ENCODE measurements at regions not wholly inside any gene's neighbourhood (a gene's known extent, or its start where the extent isn't known, plus 50 kb on each side); places are given as distances from the start of the nearest gene placed in this dataset.
A peak's percentile ranks its signal among the peaks of the same experiment; 100 is the strongest.

DNA sequence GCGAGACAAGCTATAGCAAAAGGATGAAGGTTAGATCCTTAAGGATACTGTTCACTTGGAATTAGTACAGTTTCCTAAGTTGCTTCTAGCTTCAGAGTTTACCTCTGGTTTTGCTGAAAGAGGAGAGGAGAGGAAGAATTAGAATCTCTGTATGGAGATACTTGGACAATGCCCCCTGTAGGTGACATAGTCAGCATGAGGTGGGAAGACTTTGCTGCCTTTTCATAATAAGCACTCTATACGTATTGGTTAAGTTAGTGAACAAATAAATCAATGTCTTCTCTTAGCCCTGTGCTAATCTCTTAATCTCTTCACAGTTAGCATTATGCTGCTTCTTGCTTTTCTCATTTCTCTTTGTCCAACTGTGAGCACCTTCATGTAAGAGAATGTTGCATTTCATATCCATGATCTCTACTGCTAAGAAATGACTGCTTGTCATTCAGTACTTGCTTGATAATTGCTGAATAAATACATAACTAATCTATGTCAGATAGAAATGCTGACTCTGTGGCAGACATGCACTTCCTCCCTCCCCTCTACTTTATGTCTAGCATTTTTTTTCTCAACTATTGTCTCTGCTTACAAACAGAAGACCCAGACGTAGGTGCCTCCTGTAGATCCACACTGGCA, 527.2 kb downstream of the GBA3 start:
- Histone ChIP-seq H3K36me3 (no peaks in the 10 kb centered on the region), H3K4me1 (replicated peaks) (no peaks in the 10 kb centered on the region), H3K27me3 (replicated peaks) (no peaks in the 10 kb centered on the region), H3K4me3 (no peak overlapping the region), H3K9me3 (replicated peaks) (no peaks in the 10 kb centered on the region), H3K27ac (no peak overlapping the region)
- no peak for DNase-seq (ENCODE audit: low read depth in 1 of 2, low spot score in 2 of 2)

GRCh38 chr4:23213198-23213597, 520.5 kb downstream of the GBA3 start:
- Histone ChIP-seq H3K4me3 (no peak overlapping the region), H3K9me3 (replicated peaks) (no peaks in the 10 kb centered on the region)
- DNase-seq (ENCODE audit: low read depth in 1 of 2, low spot score in 2 of 2): no peak

GRCh38 chr4:23212558-23212957, 519.8 kb downstream of the GBA3 start:
- Histone ChIP-seq H3K4me3 (no peak overlapping the region), H3K4me1 (replicated peaks) (no peaks in the 10 kb centered on the region)

More at GRCh38 chr4:23213198-23213597, 520.5 kb downstream of the GBA3 start:
- Histone ChIP-seq H3K27ac (no peak overlapping the region), H3K36me3 (no peaks in the 10 kb centered on the region), H3K4me1 (replicated peaks) (no peaks in the 10 kb centered on the region), H3K27me3 (replicated peaks) (no peaks in the 10 kb centered on the region)

DNA sequence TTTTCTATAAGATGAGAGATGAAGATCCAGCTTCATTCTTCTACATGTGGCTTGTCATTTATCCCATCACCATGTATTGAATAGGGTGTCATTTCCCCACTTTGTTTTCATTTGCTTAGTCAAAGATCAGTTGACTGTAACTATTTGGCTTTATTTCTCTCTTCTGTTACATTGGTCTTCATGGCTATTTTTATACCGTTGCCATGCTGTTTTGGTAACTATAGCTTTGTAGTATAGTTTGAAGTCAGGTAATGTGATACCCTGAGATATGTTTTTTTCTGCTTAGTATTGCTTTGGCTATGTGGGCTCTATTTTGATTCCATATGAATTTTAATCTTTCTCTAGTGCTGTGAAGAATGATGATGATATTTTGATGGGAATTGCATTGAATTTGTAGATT, 514.3 kb downstream of the GBA3 start:
- Histone ChIP-seq H3K9me3 (replicated peaks) (no peaks in the 10 kb centered on the region), H3K4me3 (no peak overlapping the region), H3K36me3 (no peaks in the 10 kb centered on the region), H3K27me3 (replicated peaks) (no peaks in the 10 kb centered on the region), H3K4me1 (replicated peaks) (no peaks in the 10 kb centered on the region), H3K27ac (no peak overlapping the region)
- no peak for DNase-seq (ENCODE audit: low read depth in 1 of 2, low spot score in 2 of 2)

More at GRCh38 chr4:23212558-23212957, 519.8 kb downstream of the GBA3 start:
- Histone ChIP-seq H3K27me3 (replicated peaks) (no peaks in the 10 kb centered on the region), H3K36me3 (no peaks in the 10 kb centered on the region), H3K9me3 (replicated peaks) (no peaks in the 10 kb centered on the region), H3K27ac (no peak overlapping the region)
- DNase-seq (ENCODE audit: low read depth in 1 of 2, low spot score in 2 of 2): no peak

GRCh38 chr4:23202712-23203247, 510.0 kb downstream of the GBA3 start:
- no peaks in the 10 kb centered on the region for H3K4me1 ChIP-seq (replicated peaks)

GRCh38 chr4:23194751-23195150, 502.0 kb downstream of the GBA3 start:
- Histone ChIP-seq H3K36me3 (no peaks in the 10 kb centered on the region), H3K27ac (no peak overlapping the region), H3K27me3 (replicated peaks) (no peaks in the 10 kb centered on the region), H3K9me3 (replicated peaks) (no peaks in the 10 kb centered on the region), H3K4me1 (replicated peaks) (no peaks in the 10 kb centered on the region), H3K4me3 (no peak overlapping the region)
- DNase-seq (ENCODE audit: low read depth in 1 of 2, low spot score in 2 of 2): no peak

More at GRCh38 chr4:23202712-23203247, 510.0 kb downstream of the GBA3 start:
- no peaks in the 10 kb centered on the region for H3K9me3 ChIP-seq (replicated peaks)
- DNase-seq (ENCODE audit: low read depth in 1 of 2, low spot score in 2 of 2): no peak
- no peaks in the 10 kb centered on the region for H3K36me3 ChIP-seq
- no peak overlapping the region for H3K27ac ChIP-seq
- H3K27me3 ChIP-seq (replicated peaks): no peaks in the 10 kb centered on the region
- H3K4me3 ChIP-seq: no peak overlapping the region

DNA sequence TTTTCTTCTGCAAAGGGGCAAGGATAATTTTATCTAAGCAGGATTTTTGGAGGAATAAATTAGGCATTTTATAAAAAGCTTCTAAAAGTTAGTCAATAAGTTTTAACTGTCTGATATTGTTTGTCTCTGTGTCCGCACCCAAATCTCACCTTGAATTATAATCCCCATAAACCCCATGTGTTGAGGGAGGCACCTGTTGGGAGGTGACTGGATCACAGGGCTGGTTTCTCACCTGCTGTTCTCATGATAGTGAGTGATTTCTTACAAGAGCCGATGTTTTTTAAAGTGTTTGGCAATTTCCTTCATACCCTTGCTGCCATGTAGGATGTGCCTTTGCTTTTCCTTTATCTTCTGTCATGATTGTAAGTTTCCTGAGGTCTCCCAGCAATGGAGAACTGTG, 481.4 kb downstream of the GBA3 start:
- H3K4me3 ChIP-seq: no peak overlapping the region
- H3K36me3 ChIP-seq: no peaks in the 10 kb centered on the region
- no peak overlapping the region for H3K27ac ChIP-seq
- H3K9me3 ChIP-seq (replicated peaks): no peaks in the 10 kb centered on the region
- DNase-seq (ENCODE audit: low read depth in 1 of 2, low spot score in 2 of 2): no peak
- 0 out of 2 replicates have a peak, but pooled peaks cover 3% of the 10 kb centered on the region for H3K4me1 ChIP-seq (replicated peaks)
- no peaks in the 10 kb centered on the region for H3K27me3 ChIP-seq (replicated peaks)

DNA sequence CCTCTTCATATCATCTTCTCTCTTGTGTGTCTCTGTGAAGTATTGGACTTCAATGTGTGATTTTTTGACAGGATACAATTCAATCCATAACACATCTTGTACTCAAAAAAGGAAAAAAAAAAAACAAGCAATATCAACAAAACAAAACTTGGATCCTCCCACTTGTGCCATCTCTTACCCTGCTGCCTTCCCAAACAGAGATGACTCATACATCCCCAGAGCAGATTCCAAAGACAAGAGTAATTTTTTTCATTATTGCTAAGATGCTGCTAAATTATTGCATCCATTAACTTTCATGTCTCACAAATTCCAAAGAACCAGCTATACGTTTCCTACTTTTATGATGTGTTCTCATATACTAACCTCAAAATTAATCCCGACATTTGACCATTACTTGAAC, 479.2 kb downstream of the GBA3 start:
- H3K4me3 ChIP-seq: no peak overlapping the region
- H3K9me3 ChIP-seq (replicated peaks): no peaks in the 10 kb centered on the region
- peak in 1 of 2 experiments; percentile 6 for DNase-seq (ENCODE audit: low read depth in 1 of 2, low spot score in 2 of 2)
- 0 out of 2 replicates have a peak, but pooled peaks cover 3% of the 10 kb centered on the region for H3K4me1 ChIP-seq (replicated peaks)
- H3K36me3 ChIP-seq: no peaks in the 10 kb centered on the region
- no peaks in the 10 kb centered on the region for H3K27me3 ChIP-seq (replicated peaks)
- no peak overlapping the region for H3K27ac ChIP-seq

- H3K4me1 ChIP-seq (replicated peaks): 0 out of 2 replicates have a peak, but pooled peaks cover 3% of the 10 kb centered on the region
- no peak overlapping the region for H3K4me3 ChIP-seq
- H3K9me3 ChIP-seq (replicated peaks): no peaks in the 10 kb centered on the region
- no peak overlapping the region for H3K27ac ChIP-seq
- no peaks in the 10 kb centered on the region for H3K27me3 ChIP-seq (replicated peaks)
- no peak for DNase-seq (ENCODE audit: low read depth in 1 of 2, low spot score in 2 of 2)
- no peaks in the 10 kb centered on the region for H3K36me3 ChIP-seq
These were observed 477.0 kb downstream of the GBA3 start for GRCh38 chr4:23169608-23170311.

- Histone ChIP-seq H3K4me1 (replicated peaks) (peaks cover 7% of the 10 kb centered on the region), H3K27me3 (replicated peaks) (no peaks in the 10 kb centered on the region), H3K27ac (no peak overlapping the region), H3K36me3 (no peaks in the 10 kb centered on the region), H3K9me3 (replicated peaks) (no peaks in the 10 kb centered on the region), H3K4me3 (no peak overlapping the region)
- no peak for DNase-seq (ENCODE audit: low read depth in 1 of 2, low spot score in 2 of 2)
These were observed 474.2 kb downstream of the GBA3 start for GRCh38 chr4:23166919-23167318.

DNA sequence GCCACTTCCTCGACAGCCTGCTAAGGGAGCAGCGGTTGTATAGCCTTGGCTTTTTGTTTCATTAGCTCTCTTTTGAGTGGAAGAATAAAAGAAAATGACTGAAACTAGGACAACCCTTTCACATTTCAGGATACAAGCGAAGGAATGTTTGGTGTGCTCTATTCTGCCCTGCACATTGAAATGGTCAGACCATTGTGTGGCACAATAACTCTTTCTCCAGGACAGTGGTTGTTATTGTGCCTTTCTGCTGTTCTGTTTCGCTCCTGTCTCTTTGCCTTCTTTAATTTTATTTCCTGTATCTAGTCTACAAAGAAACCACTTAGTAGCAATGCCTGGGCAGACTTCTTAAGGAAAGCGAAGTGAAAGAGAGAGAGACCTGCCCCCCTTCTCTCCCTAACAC, 473.7 kb downstream of the GBA3 start:
- H3K9me3 ChIP-seq (replicated peaks): no peaks in the 10 kb centered on the region
- no peak overlapping the region for H3K27ac ChIP-seq
- no peak for DNase-seq (ENCODE audit: low read depth in 1 of 2, low spot score in 2 of 2)
- H3K36me3 ChIP-seq: no peaks in the 10 kb centered on the region
- H3K4me3 ChIP-seq: no peak overlapping the region
- H3K27me3 ChIP-seq (replicated peaks): no peaks in the 10 kb centered on the region
- H3K4me1 ChIP-seq (replicated peaks): peaks cover 7% of the 10 kb centered on the region

DNA sequence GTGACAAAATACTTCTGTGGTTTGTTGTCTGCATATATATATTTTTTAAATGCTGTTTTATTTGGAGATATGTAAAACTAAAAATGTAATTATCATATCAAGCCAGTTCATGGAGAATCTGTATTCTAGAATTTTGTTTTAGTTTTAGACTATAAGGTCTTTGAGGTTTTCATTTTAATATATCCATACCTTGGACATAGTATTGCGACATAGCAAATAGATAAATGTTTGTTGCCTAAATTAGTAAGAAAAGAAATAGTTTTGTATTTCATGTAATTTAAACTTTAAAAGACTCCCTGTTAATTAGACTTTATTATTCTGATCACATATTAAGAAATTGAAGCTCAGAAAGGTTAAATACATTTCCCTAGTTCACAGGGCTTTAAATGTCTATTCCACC, 472.9 kb downstream of the GBA3 start:
- Histone ChIP-seq H3K4me3 (no peak overlapping the region), H3K27me3 (replicated peaks) (no peaks in the 10 kb centered on the region), H3K36me3 (no peaks in the 10 kb centered on the region), H3K4me1 (replicated peaks) (peaks cover 7% of the 10 kb centered on the region), H3K9me3 (replicated peaks) (no peaks in the 10 kb centered on the region), H3K27ac (no peak overlapping the region)
- no peak for DNase-seq (ENCODE audit: low read depth in 1 of 2, low spot score in 2 of 2)

- no peak overlapping the region for H3K27ac ChIP-seq
- no peak overlapping the region for H3K4me3 ChIP-seq
- peak; percentile 49 to 57 for DNase-seq (ENCODE audit: low read depth in 1 of 2, low spot score in 2 of 2)
- H3K36me3 ChIP-seq: no peaks in the 10 kb centered on the region
- no peaks in the 10 kb centered on the region for H3K9me3 ChIP-seq (replicated peaks)
- H3K4me1 ChIP-seq (replicated peaks): peaks cover 7% of the 10 kb centered on the region
- H3K27me3 ChIP-seq (replicated peaks): no peaks in the 10 kb centered on the region
These were observed 471.1 kb downstream of the GBA3 start for GRCh38 chr4:23163647-23164436.

- Histone ChIP-seq H3K36me3 (no peaks in the 10 kb centered on the region), H3K27me3 (replicated peaks) (no peaks in the 10 kb centered on the region), H3K4me3 (no peak overlapping the region), H3K4me1 (replicated peaks) (peaks cover 7% of the 10 kb centered on the region), H3K27ac (no peak overlapping the region), H3K9me3 (replicated peaks) (no peaks in the 10 kb centered on the region)
- no peak for DNase-seq (ENCODE audit: low read depth in 1 of 2, low spot score in 2 of 2)
These were observed 469.5 kb downstream of the GBA3 start for GRCh38 chr4:23162275-23162674.

Measured in SJSA1 (cell line).